ENCODE measurements at regions not wholly inside any gene's neighbourhood (a gene's known extent, or its start where the extent isn't known, plus 50 kb on each side); places are given as distances from the start of the nearest gene placed in this dataset.

DNA sequence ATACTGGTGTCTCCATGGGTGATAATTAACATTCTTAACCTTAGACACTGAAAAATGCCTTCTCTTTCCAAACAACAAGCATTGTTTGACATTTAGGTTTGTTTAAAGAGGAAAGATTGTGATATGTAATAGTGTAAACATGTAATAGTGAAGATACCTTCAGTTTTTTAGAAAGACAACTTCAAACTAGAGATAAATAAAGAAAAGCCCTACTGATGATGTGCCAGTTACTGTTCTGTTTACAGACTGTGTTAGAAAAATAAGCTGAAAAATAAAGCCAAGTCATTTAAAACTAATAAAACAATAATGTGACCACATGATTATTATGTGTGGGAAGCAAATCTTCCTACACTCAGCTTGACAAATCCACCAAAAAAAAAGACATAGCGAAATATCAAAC is 2035.3 kb upstream of the TENM3 start:
- DNase-seq = no peak

DNA sequence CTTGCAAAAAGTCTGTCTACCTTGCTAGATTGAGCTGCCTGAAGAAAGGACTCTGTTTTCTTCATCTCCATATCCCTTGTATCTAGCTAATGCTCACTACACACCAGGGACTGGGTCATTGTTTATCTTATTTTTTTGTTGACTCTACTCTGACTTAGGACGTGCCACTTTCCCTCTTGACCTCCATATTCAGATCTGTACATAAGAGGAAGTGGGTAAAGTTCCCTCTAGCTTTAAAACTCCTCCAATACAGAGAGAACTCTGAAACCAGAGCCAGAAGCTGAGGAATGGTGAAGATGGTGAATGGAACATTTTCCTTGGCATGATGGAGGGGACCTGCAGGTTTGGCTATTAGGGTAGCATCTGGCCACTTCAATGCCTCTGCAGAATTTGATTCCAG is 2026.1 kb upstream of the TENM3 start:
- no peak for DNase-seq

DNA sequence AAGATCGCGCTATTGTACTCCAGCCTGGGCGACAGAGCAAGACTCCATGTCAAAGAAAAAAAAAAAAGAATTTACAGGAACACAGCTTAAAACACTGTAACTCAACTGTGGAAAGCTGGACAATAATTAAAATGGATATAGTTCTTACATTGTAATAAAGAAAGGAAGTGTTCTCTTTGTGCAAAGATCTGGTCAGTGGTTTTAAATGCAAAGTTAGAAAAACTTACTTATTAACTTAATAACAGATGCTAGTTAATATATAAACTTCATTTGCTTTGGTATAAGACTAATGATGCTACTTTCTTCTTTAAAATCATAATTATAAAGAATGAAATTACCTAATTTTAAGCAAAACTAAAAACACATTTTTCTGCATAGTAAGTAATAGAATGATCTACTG is 2024.1 kb upstream of the TENM3 start:
- no peak for DNase-seq

- no peak for DNase-seq
Observed at GRCh38 chr4:180225977-180226376, 2017.2 kb upstream of the TENM3 start.

GRCh38 chr4:180234730-180235129 is 2008.5 kb upstream of the TENM3 start:
- DNase-seq = no peak

GRCh38 chr4:180240670-180241069 is 2002.5 kb upstream of the TENM3 start:
- no peak for DNase-seq

DNA sequence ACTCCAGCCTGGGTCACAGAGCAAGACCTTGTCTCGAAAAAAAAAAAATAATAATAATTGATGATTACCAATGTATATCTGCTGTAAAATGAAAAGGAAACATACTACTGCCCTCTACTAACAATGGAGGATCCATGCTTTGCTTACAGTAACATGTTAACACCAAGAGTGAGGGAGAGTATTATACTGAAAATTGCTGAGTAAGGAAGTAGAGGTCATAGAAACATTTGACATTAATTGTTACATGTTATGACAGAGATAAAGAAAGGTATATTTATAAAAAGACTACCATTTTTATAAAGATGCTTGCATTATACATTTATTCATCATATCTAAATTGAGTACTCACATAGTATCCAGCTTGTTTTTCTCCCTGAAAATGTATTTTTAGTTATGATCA is 1989.8 kb upstream of the TENM3 start:
- DNase-seq = no peak

DNA sequence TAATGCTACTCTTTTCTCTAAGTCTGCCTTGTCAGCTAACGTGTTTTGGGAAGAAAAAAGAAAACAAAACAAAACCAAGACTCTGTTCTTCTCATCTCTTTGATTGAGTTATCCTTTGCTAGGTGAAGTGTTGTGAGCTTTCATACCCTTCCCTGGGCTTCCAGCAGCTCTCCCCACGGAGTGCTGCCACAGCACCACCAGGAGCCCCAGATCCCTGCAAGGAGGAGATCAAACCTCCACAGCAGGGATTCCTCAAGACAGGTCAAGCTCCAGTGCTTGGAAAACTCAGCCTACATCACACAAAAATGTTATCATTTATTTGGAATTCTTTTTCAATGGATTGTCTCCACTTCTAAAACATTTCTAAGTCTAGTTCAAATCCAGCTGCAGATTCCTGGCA is 1981.9 kb upstream of the TENM3 start:
- DNase-seq = no peak

DNA sequence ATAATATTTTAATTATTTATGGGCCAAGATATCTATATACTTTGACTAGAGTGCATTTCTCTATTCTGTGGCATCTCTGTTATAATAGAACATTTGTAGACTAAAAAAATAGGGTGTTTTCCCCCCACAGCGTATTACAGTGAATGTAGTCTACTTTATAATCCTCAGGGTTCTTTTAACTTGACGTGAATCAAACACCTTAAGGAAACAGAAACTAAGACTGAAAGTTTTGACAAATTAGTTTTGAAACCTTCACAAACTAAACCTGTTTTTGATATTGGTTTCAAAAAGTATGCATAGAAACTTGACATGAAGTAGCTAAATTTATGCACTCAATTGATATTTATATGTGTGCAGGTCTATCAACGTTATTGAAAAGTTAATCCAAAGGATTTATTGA is 1963.1 kb upstream of the TENM3 start:
- DNase-seq = no peak

DNA sequence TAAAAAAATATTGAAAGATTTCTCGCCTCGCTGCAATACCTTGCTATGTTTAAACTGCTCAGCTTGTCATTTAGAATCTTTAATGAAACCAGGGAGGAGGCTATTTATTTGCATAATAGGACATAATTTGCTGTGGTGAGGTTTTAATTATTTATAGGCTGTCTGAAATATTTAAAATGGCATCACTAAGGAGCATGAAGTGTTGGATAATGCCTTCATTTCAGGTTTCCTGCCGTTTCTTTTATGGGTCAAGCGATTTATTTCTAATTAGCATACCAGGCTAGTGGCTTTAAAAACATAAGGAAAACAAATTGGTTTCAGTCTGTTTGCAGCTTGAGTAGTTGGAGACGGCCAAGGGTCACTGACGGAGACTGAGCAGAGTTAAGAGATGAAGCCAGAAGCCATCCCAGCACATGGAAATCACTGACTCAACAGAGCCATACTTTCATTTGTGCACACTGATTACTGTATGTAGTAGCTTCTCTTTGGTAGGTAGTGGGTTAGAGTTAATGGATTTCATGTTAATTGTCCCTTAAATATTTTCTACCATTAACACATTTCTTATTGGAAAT is 1962.4 kb upstream of the TENM3 start:
- DNase-seq = no peak

GRCh38 chr4:180281724-180282123 is 1961.5 kb upstream of the TENM3 start:
- no peak for DNase-seq

- no peak for DNase-seq
Observed at GRCh38 chr4:180284267-180284666, 1958.9 kb upstream of the TENM3 start.

- DNase-seq = no peak
Observed at GRCh38 chr4:180285796-180286195, 1957.4 kb upstream of the TENM3 start.

DNA sequence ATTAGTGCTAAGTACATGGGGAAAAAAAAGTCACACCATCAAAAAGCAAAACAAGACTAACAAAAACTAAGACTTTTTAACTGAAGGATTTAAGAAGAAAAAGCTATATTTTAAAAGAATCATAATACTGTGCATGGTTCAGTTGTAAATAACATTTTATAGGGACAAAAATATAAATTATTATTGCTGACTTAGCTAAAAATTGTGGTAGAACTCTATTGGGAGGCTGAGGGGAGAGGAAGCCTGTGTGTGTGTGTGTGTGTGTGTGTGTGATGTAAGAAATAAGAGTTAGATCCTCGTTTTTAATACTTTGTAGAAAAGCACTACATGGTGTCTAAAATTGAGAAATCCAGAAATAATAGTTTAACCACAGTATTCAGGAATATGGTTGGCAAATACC is 1950.9 kb upstream of the TENM3 start:
- DNase-seq = no peak

DNA sequence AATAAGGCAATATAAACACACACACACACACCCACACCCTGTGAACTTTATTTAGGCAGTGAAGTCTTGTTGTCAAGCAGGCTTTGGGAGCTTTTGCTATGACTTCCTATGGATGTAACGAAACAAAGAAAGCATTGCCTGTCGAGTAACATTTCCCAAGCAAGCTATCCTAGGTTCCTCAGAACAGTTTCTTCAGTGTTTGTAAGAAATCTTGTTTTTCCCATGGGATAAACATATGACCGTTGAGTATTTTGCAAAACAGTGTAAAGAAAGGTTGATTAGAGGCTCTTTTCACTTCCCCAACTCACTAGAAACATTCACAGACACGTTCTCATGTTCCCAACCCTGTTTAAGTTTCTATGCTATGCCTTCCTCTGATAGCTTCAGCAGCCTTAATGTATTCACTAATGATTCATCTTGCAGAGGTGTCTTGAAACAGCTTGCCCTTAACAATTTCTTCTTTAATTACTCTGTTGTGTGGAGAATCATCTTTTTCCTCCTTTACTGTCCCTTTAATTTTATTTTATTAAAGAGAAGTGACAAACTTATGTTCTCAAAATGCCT is 1947.1 kb upstream of the TENM3 start:
- DNase-seq = no peak

GRCh38 chr4:180304321-180304720 is 1938.9 kb upstream of the TENM3 start:
- DNase-seq = no peak

GRCh38 chr4:180310616-180311015 is 1932.6 kb upstream of the TENM3 start:
- no peak for DNase-seq

DNA sequence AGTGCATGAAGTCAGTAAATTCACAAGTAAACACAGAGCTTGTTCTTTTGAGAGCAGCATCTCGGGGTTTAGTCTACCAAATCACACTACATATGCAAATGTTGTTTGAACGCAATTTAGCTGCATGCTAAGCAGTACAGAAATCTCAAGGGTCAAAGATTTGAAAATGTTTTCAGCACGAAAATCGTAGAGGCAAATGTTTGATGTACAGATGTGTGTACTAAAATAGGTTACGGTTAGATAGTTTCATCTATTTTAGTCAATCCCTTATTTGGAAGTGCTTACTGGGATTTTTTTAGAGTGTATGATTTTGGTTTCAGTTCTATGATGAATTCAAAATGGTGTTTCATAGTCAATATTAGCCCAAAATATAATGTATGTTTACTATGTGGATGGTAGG is 1928.2 kb upstream of the TENM3 start:
- DNase-seq = no peak

DNA sequence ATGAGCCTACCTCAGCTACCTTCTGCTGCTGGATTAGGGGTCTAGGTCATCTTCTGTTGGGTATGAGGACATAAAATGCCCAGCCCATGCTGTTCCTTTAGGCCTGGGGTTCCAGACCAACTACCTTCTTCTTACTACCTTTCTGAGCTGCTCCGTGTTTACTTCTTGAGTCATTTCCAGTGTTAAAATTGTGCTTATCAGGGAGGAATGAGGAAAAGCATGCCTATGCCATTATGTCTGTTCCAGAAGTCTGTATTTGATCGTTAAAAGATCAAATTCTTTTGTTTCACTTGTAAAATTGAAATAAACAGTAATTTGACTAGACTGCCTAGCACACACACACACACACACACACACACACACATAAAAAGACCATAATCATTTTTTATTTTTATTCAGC is 1912.7 kb upstream of the TENM3 start:
- no peak for DNase-seq

GRCh38 chr4:180333162-180333561 is 1910.0 kb upstream of the TENM3 start:
- no peak for DNase-seq

- no peak for DNase-seq
Observed at GRCh38 chr4:180335566-180335965, 1907.6 kb upstream of the TENM3 start.

DNA sequence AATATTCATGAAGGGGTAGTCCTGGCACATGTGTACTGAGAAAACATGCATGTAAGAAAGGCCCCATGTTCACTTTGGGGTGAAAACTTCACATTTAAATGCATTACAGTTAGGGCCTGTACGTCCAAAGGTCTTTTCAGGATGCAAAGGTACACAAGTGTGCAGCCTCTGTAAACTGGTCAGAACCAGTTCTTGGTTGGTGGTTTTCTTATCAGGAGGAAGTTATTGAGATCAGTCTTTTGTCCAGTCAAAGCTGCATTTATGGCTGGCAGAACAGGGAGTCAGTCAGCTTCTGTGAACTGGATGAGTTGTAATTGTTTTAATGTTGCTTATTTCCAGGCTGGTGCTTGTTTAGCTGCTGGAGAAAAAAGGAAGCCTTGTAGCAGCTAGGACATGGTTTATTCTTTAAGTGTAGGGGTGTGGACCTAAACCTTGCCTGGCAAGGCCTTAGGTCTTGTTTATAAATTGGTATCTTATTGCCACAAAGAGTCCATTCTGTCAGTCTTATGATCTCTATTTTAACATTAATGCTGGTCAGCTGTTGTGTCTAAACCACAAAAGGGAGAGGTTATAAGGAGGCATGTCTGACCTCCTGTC is 1906.6 kb upstream of the TENM3 start:
- no peak for DNase-seq

GRCh38 chr4:180341926-180342325 is 1901.3 kb upstream of the TENM3 start:
- no peak for DNase-seq

GRCh38 chr4:180350901-180351300 is 1892.3 kb upstream of the TENM3 start:
- DNase-seq = no peak

- no peak for DNase-seq
Observed at GRCh38 chr4:180356766-180357165, 1886.4 kb upstream of the TENM3 start.
